ENCODE measurements at regions not wholly inside any gene's neighbourhood (a gene's known extent, or its start where the extent isn't known, plus 50 kb on each side); places are given as distances from the start of the nearest gene placed in this dataset.

- no peaks in the 10 kb centered on the region for H3K27me3 Mint-ChIP-seq
- H3K9me3 Mint-ChIP-seq = peaks cover 8% of the 10 kb centered on the region
- H3K4me3 Mint-ChIP-seq = no peak overlapping the region
- no peaks in the 10 kb centered on the region for H3K4me1 Mint-ChIP-seq
- no peak overlapping the region for H3K27ac Mint-ChIP-seq
- H3K36me3 Mint-ChIP-seq = no peaks in the 10 kb centered on the region
These were observed 529.1 kb upstream of the INTU start for GRCh38 chr4:127103681-127104115.

- no peaks in the 10 kb centered on the region for H3K4me1 Mint-ChIP-seq
- H3K9me3 Mint-ChIP-seq = no peaks in the 10 kb centered on the region
- no peak overlapping the region for H3K27ac Mint-ChIP-seq
- no peak overlapping the region for H3K4me3 Mint-ChIP-seq
- no peaks in the 10 kb centered on the region for H3K27me3 Mint-ChIP-seq
- no peaks in the 10 kb centered on the region for H3K36me3 Mint-ChIP-seq
These were observed 518.9 kb upstream of the INTU start for GRCh38 chr4:127113844-127114362.

- no peak overlapping the region for H3K27ac Mint-ChIP-seq
These were observed 514.1 kb upstream of the INTU start for GRCh38 chr4:127118681-127119080.

GRCh38 chr4:127120441-127121090 is 512.2 kb upstream of the INTU start:
- H3K27me3 Mint-ChIP-seq = no peaks in the 10 kb centered on the region
- no peak overlapping the region for H3K4me3 Mint-ChIP-seq
- peaks cover 13% of the 10 kb centered on the region for H3K9me3 Mint-ChIP-seq
- H3K4me1 Mint-ChIP-seq = no peaks in the 10 kb centered on the region
- no peaks in the 10 kb centered on the region for H3K36me3 Mint-ChIP-seq
- H3K27ac Mint-ChIP-seq = no peak overlapping the region

More at GRCh38 chr4:127118681-127119080, 514.1 kb upstream of the INTU start:
- no peak overlapping the region for H3K4me3 Mint-ChIP-seq
- H3K36me3 Mint-ChIP-seq = no peaks in the 10 kb centered on the region
- H3K9me3 Mint-ChIP-seq = peaks cover 13% of the 10 kb centered on the region
- no peaks in the 10 kb centered on the region for H3K4me1 Mint-ChIP-seq
- H3K27me3 Mint-ChIP-seq = no peaks in the 10 kb centered on the region

- Mint-ChIP-seq H3K9me3 (peaks cover 22% of the 10 kb centered on the region), H3K4me1 (no peaks in the 10 kb centered on the region), H3K36me3 (no peaks in the 10 kb centered on the region), H3K4me3 (no peak overlapping the region), H3K27me3 (no peaks in the 10 kb centered on the region), H3K27ac (no peak overlapping the region)
These were observed 507.8 kb upstream of the INTU start for GRCh38 chr4:127124919-127125318.

GRCh38 chr4:127126718-127127117 is 506.0 kb upstream of the INTU start:
- no peaks in the 10 kb centered on the region for H3K4me1 Mint-ChIP-seq
- no peaks in the 10 kb centered on the region for H3K36me3 Mint-ChIP-seq
- H3K27ac Mint-ChIP-seq = no peak overlapping the region
- H3K4me3 Mint-ChIP-seq = no peak overlapping the region
- no peaks in the 10 kb centered on the region for H3K27me3 Mint-ChIP-seq
- peaks cover 18% of the 10 kb centered on the region for H3K9me3 Mint-ChIP-seq

- Mint-ChIP-seq H3K4me1 (no peaks in the 10 kb centered on the region), H3K36me3 (no peaks in the 10 kb centered on the region), H3K27ac (no peak overlapping the region), H3K4me3 (no peak overlapping the region), H3K9me3 (peaks cover 9% of the 10 kb centered on the region), H3K27me3 (no peaks in the 10 kb centered on the region)
These were observed 501.2 kb upstream of the INTU start for GRCh38 chr4:127131527-127131926.

- no peak overlapping the region for H3K27ac Mint-ChIP-seq
- H3K4me3 Mint-ChIP-seq = no peak overlapping the region
- H3K27me3 Mint-ChIP-seq = no peaks in the 10 kb centered on the region
- H3K36me3 Mint-ChIP-seq = no peaks in the 10 kb centered on the region
- no peaks in the 10 kb centered on the region for H3K4me1 Mint-ChIP-seq
- no peaks in the 10 kb centered on the region for H3K9me3 Mint-ChIP-seq
These were observed 498.3 kb upstream of the INTU start for GRCh38 chr4:127134490-127134889.

GRCh38 chr4:127138586-127138985 is 494.2 kb upstream of the INTU start:
- no peaks in the 10 kb centered on the region for H3K9me3 Mint-ChIP-seq
- no peaks in the 10 kb centered on the region for H3K36me3 Mint-ChIP-seq
- H3K27me3 Mint-ChIP-seq = no peaks in the 10 kb centered on the region
- H3K27ac Mint-ChIP-seq = no peak overlapping the region
- no peaks in the 10 kb centered on the region for H3K4me1 Mint-ChIP-seq
- H3K4me3 Mint-ChIP-seq = no peak overlapping the region

GRCh38 chr4:127139788-127140286 is 492.9 kb upstream of the INTU start:
- H3K4me1 Mint-ChIP-seq = no peaks in the 10 kb centered on the region
- no peaks in the 10 kb centered on the region for H3K27me3 Mint-ChIP-seq
- H3K9me3 Mint-ChIP-seq = no peaks in the 10 kb centered on the region
- no peaks in the 10 kb centered on the region for H3K36me3 Mint-ChIP-seq
- no peak overlapping the region for H3K4me3 Mint-ChIP-seq
- H3K27ac Mint-ChIP-seq = no peak overlapping the region

- no peaks in the 10 kb centered on the region for H3K4me1 Mint-ChIP-seq
- no peak overlapping the region for H3K4me3 Mint-ChIP-seq
- no peak overlapping the region for H3K27ac Mint-ChIP-seq
These were observed 492.5 kb upstream of the INTU start for GRCh38 chr4:127140306-127140705.

GRCh38 chr4:127141856-127142255 is 490.9 kb upstream of the INTU start:
- no peaks in the 10 kb centered on the region for H3K4me1 Mint-ChIP-seq
- no peaks in the 10 kb centered on the region for H3K9me3 Mint-ChIP-seq
- H3K36me3 Mint-ChIP-seq = no peaks in the 10 kb centered on the region

More at GRCh38 chr4:127140306-127140705, 492.5 kb upstream of the INTU start:
- Mint-ChIP-seq H3K27me3 (no peaks in the 10 kb centered on the region), H3K9me3 (no peaks in the 10 kb centered on the region), H3K36me3 (no peaks in the 10 kb centered on the region)

GRCh38 chr4:127143460-127144195 is 489.1 kb upstream of the INTU start:
- Mint-ChIP-seq H3K27ac (no peak overlapping the region), H3K4me1 (no peaks in the 10 kb centered on the region), H3K4me3 (no peak overlapping the region), H3K36me3 (no peaks in the 10 kb centered on the region), H3K9me3 (peaks cover 7% of the 10 kb centered on the region), H3K27me3 (no peaks in the 10 kb centered on the region)

More at GRCh38 chr4:127141856-127142255, 490.9 kb upstream of the INTU start:
- H3K27me3 Mint-ChIP-seq = no peaks in the 10 kb centered on the region
- H3K4me3 Mint-ChIP-seq = no peak overlapping the region
- no peak overlapping the region for H3K27ac Mint-ChIP-seq

- no peaks in the 10 kb centered on the region for H3K27me3 Mint-ChIP-seq
- no peaks in the 10 kb centered on the region for H3K36me3 Mint-ChIP-seq
- H3K9me3 Mint-ChIP-seq = peaks cover 12% of the 10 kb centered on the region
- H3K4me3 Mint-ChIP-seq = no peak overlapping the region
- H3K27ac Mint-ChIP-seq = no peak overlapping the region
- H3K4me1 Mint-ChIP-seq = no peaks in the 10 kb centered on the region
These were observed 487.7 kb upstream of the INTU start for GRCh38 chr4:127145006-127145540.

- H3K4me1 Mint-ChIP-seq = no peaks in the 10 kb centered on the region
- H3K27me3 Mint-ChIP-seq = no peaks in the 10 kb centered on the region
- H3K4me3 Mint-ChIP-seq = no peak overlapping the region
- no peak overlapping the region for H3K27ac Mint-ChIP-seq
- H3K36me3 Mint-ChIP-seq = no peaks in the 10 kb centered on the region
- H3K9me3 Mint-ChIP-seq = peaks cover 12% of the 10 kb centered on the region
These were observed 484.6 kb upstream of the INTU start for GRCh38 chr4:127148165-127148564.

- no peaks in the 10 kb centered on the region for H3K4me1 Mint-ChIP-seq
- H3K4me3 Mint-ChIP-seq = no peak overlapping the region
- H3K27me3 Mint-ChIP-seq = no peaks in the 10 kb centered on the region
- H3K9me3 Mint-ChIP-seq = peaks cover 12% of the 10 kb centered on the region
- no peak overlapping the region for H3K27ac Mint-ChIP-seq
- H3K36me3 Mint-ChIP-seq = no peaks in the 10 kb centered on the region
These were observed 483.7 kb upstream of the INTU start for GRCh38 chr4:127149086-127149485.

All from activated naive CD4-positive, alpha-beta T cell treated with anti-CD3 and anti-CD28 coated beads, Interleukin-2, amount 50 U/mL, for 24 hours (primary cell).